GM13977 (cell line): ENCODE measurements at regions not wholly inside any gene's neighbourhood (a gene's known extent, or its start where the extent isn't known, plus 50 kb on each side); places are given as distances from the start of the nearest gene placed in this dataset.

Source experiments
- DNase-seq: peaks from one replicate; pipeline ENCODE4 v3.0.0; 2012; ENCODE audit warnings: low spot score
- CTCF ChIP-seq: IDR thresholded peaks from 2 replicates; pipeline ENCODE4 v1.5.1; 2012; ENCODE audit warnings: mild to moderate bottlenecking, control low read depth; ENCODE audit not compliant: insufficient read depth; ENCODE audit errors: extremely low read depth, missing control alignments
- in situ Hi-C: fragments of 300-500 bp; cut with MboI; formaldehyde crosslinking; loops from one replicate; pipeline ENCODE4 v1.12.0; 2022; ENCODE audit warnings: low sequenced_read_pairs, low pct_unique_long_range_greater_than_20kb, mixed read lengths, inconsistent platforms; ENCODE audit not compliant: unreplicated experiment

GRCh38 chr15:88323976-88324740 lies 67.6 kb upstream of the NTRK3 start:
- DNase-seq, result no peak
- in situ Hi-C loops, result no loop called here
- TF ChIP-seq CTCF, result no peak

GRCh38 chr15:88323468-88323867 lies 66.9 kb upstream of the NTRK3 start:
- in situ Hi-C loops, result no loop called here
- TF ChIP-seq CTCF, result no peak
- DNase-seq, result no peak

GRCh38 chr15:88322461-88322860 lies 65.9 kb upstream of the NTRK3 start:
- DNase-seq, result no peak
- in situ Hi-C loops, result no loop called here
- TF ChIP-seq CTCF, result no peak

- no peak for DNase-seq
- no peak for TF ChIP-seq CTCF
- in situ Hi-C loops, result no loop called here
Measured at GRCh38 chr15:88321271-88321670, 64.7 kb upstream of the NTRK3 start.

- TF ChIP-seq CTCF, result no peak
- DNase-seq, result no peak
- in situ Hi-C loops, result no loop called here
Measured at GRCh38 chr15:88316586-88316985, 60.0 kb upstream of the NTRK3 start.

- TF ChIP-seq CTCF, result no peak
- in situ Hi-C loops, result no loop called here
- no peak for DNase-seq
Measured at GRCh38 chr15:88315221-88315878, 58.8 kb upstream of the NTRK3 start.
